GM18526 (cell line): ENCODE measurements at regions not wholly inside any gene's neighbourhood (a gene's known extent, or its start where the extent isn't known, plus 50 kb on each side); places are given as distances from the start of the nearest gene placed in this dataset.

Experiments
- POLR2A ChIP-seq: IDR thresholded peaks from 3 replicates; pipeline ENCODE4 v1.6.1; 2011; ENCODE audit not compliant: insufficient read length; ENCODE audit errors: extremely low read depth

DNA sequence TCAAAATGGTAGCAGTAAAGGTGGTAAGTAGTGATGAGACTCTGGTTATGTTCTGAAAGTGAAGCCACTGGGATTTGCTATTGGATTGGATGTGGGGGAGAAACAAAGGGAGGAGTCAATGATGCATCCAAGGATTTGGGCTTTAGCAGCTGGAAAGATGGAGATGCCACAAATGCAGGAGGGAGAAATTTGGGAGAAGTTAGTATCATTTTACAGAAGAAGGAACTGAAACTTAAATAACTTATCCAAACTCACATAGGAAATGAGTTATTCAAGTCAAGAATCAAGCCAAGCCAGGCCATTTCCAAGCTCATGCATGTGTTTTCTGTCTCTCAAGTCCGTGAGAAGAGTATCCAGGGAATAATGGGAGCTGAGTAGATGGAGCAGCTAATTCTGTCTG, 155.1 kb upstream of the TNFAIP3 start:
- TF ChIP-seq POLR2A: no peak

DNA sequence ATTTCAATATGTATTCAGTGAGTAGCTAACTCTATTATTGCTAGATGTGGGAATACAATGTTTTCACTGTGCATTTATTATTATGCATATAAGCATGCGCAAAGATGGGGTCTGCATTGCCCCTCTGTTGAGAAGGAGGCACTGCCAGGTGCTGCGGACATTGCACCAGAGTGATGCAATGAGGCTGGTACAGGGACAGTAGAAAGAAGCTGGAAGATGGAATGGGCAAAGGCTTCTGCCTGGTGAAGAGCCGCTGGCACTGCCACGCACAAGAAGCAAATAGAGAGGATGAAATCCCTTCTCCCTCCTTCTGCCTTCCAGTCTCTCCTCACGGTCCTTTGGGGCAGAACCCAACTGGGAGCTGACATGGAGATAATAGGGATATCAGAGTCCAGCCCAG, 154.5 kb upstream of the TNFAIP3 start:
- no peak for TF ChIP-seq POLR2A

DNA sequence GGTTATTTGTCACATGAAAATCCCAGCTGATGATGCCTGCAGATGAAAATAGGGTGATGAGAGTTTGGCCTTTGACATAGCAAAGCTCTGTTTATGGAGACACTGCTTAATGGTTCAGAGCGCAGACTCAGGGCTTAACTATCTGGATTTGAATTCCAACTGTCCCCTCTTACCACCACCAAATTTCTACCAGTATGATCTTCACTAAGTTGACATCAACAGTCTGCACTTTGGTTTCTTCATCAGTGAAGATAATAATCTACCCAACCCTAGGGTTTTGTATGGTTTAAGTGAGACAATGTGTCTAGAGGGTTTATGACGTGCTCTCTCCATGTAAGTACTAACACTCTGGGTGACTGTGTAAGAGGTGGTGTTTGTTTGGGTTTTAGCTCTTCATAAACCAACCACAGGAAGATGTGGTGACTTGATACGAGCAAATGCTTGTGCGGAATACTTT, 151.4 kb upstream of the TNFAIP3 start:
- TF ChIP-seq POLR2A: no peak

DNA sequence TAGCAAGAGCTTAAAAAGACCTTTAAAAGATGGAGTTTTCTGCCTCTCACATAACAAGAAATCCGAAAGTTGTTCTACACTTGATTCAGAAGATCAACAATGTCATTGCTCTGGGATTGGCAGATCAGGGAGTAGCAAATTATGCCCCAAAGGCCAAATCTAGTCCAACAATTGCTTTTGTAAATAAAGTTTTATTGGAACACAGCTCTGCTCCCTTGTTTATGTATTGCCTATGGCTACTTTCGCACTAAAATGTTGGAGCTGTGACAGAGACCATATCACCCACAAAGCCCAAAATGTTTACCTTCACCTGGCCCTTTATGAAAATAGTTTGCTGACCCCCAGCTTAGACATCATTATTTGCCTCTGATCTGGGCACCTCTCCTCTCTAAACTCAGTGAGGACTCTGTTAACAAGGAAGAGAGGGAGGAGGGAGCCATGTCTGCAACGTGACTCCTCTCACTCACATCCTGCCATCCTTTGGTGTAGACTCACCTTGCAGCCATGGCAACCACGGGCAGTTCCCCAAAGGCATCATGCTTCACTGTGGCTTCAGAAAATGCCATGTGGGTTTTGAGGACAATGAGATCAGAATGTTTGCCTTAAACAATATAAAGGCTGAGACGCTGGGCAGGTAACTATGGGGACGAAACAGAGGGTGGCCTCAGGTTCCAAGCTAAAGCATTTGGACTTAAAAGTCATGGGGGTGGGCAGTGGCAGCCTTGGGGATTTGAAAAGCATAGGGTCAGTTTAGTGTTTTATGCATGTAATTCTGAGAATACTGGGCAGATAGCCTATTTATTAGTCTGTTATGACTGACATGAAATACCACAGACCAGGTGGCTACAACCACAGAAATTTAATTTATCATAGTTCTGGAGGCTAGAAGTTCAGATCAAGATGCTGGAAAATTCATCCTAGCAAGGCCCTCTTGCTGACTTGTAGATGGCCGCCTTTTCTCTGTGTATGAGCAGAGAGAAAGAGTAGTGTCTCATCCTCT, 149.7 kb upstream of the TNFAIP3 start:
- TF ChIP-seq POLR2A: no peak

- no peak for TF ChIP-seq POLR2A
Measured at GRCh38 chr6:137722749-137723272, 144.2 kb upstream of the TNFAIP3 start.

- TF ChIP-seq POLR2A: no peak
Measured at GRCh38 chr6:137723273-137724017, 143.6 kb upstream of the TNFAIP3 start.

- no peak for TF ChIP-seq POLR2A
Measured at GRCh38 chr6:137724018-137724403, 143.0 kb upstream of the TNFAIP3 start.

- no peak for TF ChIP-seq POLR2A
Measured at GRCh38 chr6:137724495-137725211, 142.4 kb upstream of the TNFAIP3 start.

- TF ChIP-seq POLR2A: no peak
Measured at GRCh38 chr6:137725949-137726348, 141.1 kb upstream of the TNFAIP3 start.

- TF ChIP-seq POLR2A: no peak
Measured at GRCh38 chr6:137726582-137726981, 140.5 kb upstream of the TNFAIP3 start.

GRCh38 chr6:137727216-137727765, 139.8 kb upstream of the TNFAIP3 start:
- no peak for TF ChIP-seq POLR2A

DNA sequence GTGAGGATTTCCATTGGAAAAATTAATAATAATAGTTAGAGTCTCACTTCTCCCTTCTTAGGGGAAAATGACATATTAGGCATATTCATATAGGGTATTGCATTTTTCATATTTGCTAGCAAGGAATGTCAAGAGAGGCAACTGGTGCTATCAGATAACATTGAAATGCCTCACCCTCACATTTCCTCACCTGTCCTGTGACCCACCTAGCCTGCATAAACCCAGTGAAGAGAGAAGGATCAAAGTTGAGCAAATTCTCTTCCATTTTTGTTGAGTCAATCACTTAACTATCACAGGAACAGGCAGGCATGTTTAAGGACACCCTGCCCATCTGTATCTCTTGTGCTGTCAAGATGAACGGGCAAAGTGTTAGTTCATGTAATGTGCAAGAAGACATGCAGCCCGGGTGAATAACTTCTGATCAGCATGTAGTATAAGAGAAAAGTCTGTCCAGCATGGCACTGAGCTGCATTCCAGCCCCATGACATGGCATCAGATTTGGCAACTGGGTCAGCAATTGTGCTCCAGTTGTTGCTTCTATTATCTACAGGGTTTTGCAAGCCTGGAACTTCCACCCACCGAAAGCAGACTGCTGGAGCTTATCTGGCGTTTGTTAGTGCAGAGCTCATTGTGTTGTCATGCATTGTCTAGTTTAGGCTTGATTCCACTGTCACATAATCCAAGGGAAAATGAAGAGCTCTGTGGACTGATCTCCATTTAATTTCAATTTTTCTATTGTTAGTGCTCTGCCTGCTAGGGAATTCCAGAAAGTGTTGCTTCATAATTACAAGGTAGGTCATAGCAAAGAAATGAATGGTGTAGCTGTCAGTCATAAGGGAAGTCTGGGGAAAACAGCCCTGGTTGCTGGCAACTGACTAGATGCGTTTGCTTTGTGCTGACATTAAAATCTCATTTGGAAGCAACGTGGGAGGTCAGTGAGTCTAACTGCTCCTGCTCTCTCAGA, 138.4 kb upstream of the TNFAIP3 start:
- no peak for TF ChIP-seq POLR2A

DNA sequence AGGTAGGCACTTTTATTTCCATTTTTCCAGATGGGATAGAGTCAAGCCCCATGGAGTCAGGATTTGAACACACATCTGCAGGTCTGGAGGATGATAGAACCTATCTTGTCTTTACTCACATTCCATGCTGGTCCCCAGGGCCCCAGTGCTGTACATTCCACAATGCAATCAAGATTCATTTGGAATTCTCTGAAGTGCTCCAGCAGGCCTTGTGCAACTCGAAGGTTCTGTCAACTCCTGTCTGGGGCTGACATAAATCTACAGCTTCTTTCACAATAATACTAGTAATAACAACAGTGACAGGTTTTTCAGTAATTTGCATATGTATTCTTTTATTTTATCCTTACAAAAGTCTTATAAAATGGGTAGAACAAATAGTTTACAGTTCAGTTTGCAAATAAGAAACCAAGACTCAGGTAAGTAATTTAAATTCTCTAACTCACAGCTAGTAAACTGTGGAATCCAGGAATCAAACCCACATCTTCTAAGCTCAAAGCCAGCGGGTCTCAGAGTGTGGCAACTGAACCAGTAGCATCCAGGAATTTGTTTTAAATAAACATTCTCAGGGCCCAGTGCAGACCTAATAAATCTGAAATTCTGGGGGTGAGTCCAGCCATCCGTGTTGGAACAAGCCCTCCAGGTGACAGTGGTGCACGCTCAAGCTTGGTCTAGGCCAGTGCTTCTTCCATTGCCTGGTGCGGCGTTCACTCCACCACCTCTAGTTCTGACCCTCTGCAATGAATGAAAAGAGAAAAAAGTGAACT, 137.0 kb upstream of the TNFAIP3 start:
- TF ChIP-seq POLR2A: no peak
